Uterus (tissue), 3 donors: ENCODE measurements at regions not wholly inside any gene's neighbourhood (a gene's known extent, or its start where the extent isn't known, plus 50 kb on each side); places are given as distances from the start of the nearest gene placed in this dataset.

Experiments used
- DNase-seq, 2 donors: peaks; one replicate each; pipeline ENCODE4 v3.0.0-alpha.2; 2019 to 2020
- H3K27ac ChIP-seq, 2 donors: fragments of 200-600 bp; sonication (generic); 1 replicate in 1 of 2; 2 replicates in 1 of 2; pipeline ENCODE4 v1.5.1; 2016 to 2018
- H3K27me3 ChIP-seq, 2 donors: fragments of 200-600 bp; sonication (generic); one replicate each; pipeline ENCODE4 v1.5.1; 2018 to 2019; ENCODE audit warnings: control low read depth in 1 of 2
- H3K36me3 ChIP-seq, 2 donors: fragments of 200-600 bp; sonication (generic); one replicate each; pipeline ENCODE4 v1.5.1; 2019; ENCODE audit warnings: control low read depth in 1 of 2
- H3K4me1 ChIP-seq, 2 donors: fragments of 200-600 bp; sonication (generic); one replicate each; pipeline ENCODE4 v1.5.1; 2018 to 2019; ENCODE audit warnings: control low read depth in 1 of 2
- H3K4me3 ChIP-seq, 2 donors: fragments of 200-600 bp; sonication (generic); 1 replicate in 1 of 2; 2 replicates in 1 of 2; pipeline ENCODE4 v1.5.1; 2018 to 2019; ENCODE audit warnings: mild to moderate bottlenecking in 1 of 2
- H3K9me3 ChIP-seq, 2 donors: fragments of 200-600 bp; sonication (generic); one replicate each; pipeline ENCODE4 v1.5.1; 2019; ENCODE audit warnings: control low read depth in 1 of 2
- CTCF ChIP-seq, 4 experiments: fragments of 200-600 bp in 2 of 4; fragments of 450-650 bp in 2 of 4; sonication (generic) in 2 of 4; IDR thresholded peaks; one replicate each; pipeline ENCODE4 v1.5.1; 2016 to 2019; ENCODE audit warnings: antibody characterized with exemption in 4 of 4, mild to moderate bottlenecking in 2 of 4, moderate library complexity in 1 of 4
- POLR2A ChIP-seq, 2 donors: fragments of 450-650 bp; IDR thresholded peaks; one replicate each; pipeline ENCODE4 v1.6.1; 2016; ENCODE audit warnings: antibody characterized with exemption in 2 of 2, mild to moderate bottlenecking in 1 of 2, moderate library complexity in 1 of 2
- intact Hi-C: fragments of 100-400 bp; cut with DNase I; formaldehyde crosslinking; loops from one replicate; pipeline ENCODE4 v1.15.1; 2023; ENCODE audit warnings: low total_unique reads
- donor health status: DM: yes; HTN: yes; CAD: no.

GRCh38 chr6:102407886-102408741, 1014.6 kb downstream of the GRIK2 start:
- H3K9me3 ChIP-seq = no peaks in the 10 kb centered on the region
- no peak overlapping the region for H3K4me3 ChIP-seq
- intact Hi-C loops = no loop called here
- no peak overlapping the region for H3K27ac ChIP-seq
- DNase-seq = no peak
- H3K27me3 ChIP-seq = no peaks in the 10 kb centered on the region
- no peaks in the 10 kb centered on the region for H3K4me1 ChIP-seq
- TF ChIP-seq POLR2A (IDR thresholded peaks at IDR 0.05) (no peak), CTCF (IDR thresholded peaks at IDR 0.05) (no peak)
- no peaks in the 10 kb centered on the region for H3K36me3 ChIP-seq

GRCh38 chr6:102405860-102406259, 1012.4 kb downstream of the GRIK2 start:
- Histone ChIP-seq H3K4me1 (no peaks in the 10 kb centered on the region), H3K27me3 (no peaks in the 10 kb centered on the region), H3K27ac (no peak overlapping the region), H3K36me3 (no peaks in the 10 kb centered on the region), H3K9me3 (no peaks in the 10 kb centered on the region), H3K4me3 (no peak overlapping the region)
- no peak for TF ChIP-seq CTCF (IDR thresholded peaks at IDR 0.05)
- no peak for TF ChIP-seq POLR2A (IDR thresholded peaks at IDR 0.05)
- DNase-seq = no peak
- intact Hi-C loops = no loop called here

- Histone ChIP-seq H3K4me1 (no peaks in the 10 kb centered on the region), H3K27ac (no peak overlapping the region), H3K27me3 (no peaks in the 10 kb centered on the region), H3K9me3 (no peaks in the 10 kb centered on the region), H3K36me3 (no peaks in the 10 kb centered on the region), H3K4me3 (no peak overlapping the region)
- TF ChIP-seq POLR2A (IDR thresholded peaks at IDR 0.05) = no peak
- TF ChIP-seq CTCF (IDR thresholded peaks at IDR 0.05) = no peak
- intact Hi-C loops = no loop called here
- no peak for DNase-seq
Measured at GRCh38 chr6:102402635-102403329, 1009.3 kb downstream of the GRIK2 start.

- intact Hi-C loops = no loop called here
- TF ChIP-seq CTCF (IDR thresholded peaks at IDR 0.05) (no peak), POLR2A (IDR thresholded peaks at IDR 0.05) (no peak)
- no peak for DNase-seq
- Histone ChIP-seq H3K4me1 (no peaks in the 10 kb centered on the region), H3K4me3 (no peak overlapping the region), H3K27me3 (no peaks in the 10 kb centered on the region), H3K27ac (no peak overlapping the region), H3K36me3 (no peaks in the 10 kb centered on the region), H3K9me3 (peaks cover 0 to 1% of the 10 kb centered on the region in 2 donors)
Measured at GRCh38 chr6:102398788-102399390, 1005.4 kb downstream of the GRIK2 start.

- no peaks in the 10 kb centered on the region for H3K36me3 ChIP-seq
- no peak for DNase-seq
- intact Hi-C loops = no loop called here
- H3K4me1 ChIP-seq = no peaks in the 10 kb centered on the region
- H3K4me3 ChIP-seq = no peak overlapping the region
- no peak for TF ChIP-seq CTCF (IDR thresholded peaks at IDR 0.05)
- no peak for TF ChIP-seq POLR2A (IDR thresholded peaks at IDR 0.05)
- peaks cover 0 to 4% of the 10 kb centered on the region in 2 donors for H3K9me3 ChIP-seq
- no peak overlapping the region for H3K27ac ChIP-seq
- no peaks in the 10 kb centered on the region for H3K27me3 ChIP-seq
Measured at GRCh38 chr6:102390541-102390940, 997.0 kb downstream of the GRIK2 start.
